Pancreas (tissue), 10 donors: ENCODE measurements at regions not wholly inside any gene's neighbourhood (a gene's known extent, or its start where the extent isn't known, plus 50 kb on each side); places are given as distances from the start of the nearest gene placed in this dataset.

Experiments
- ATAC-seq, 4 donors: fragments of 200-7000 bp; cut with Tn5 transposase; one replicate each; pipeline versions ENCODE4 v1.8.0 to v1.9.1; 2020; ENCODE audit warnings: mild to moderate bottlenecking in 4 of 4, moderate library complexity in 4 of 4
- DNase-seq, 6 donors: peaks; one replicate each; pipeline ENCODE4 v3.0.0-alpha.2; 2020
- FAIRE-seq: peaks from 2 replicates; lab custom pipeline; 2012; peaks lifted over from hg19 to GRCh38; lab: Jason Lieb, UNC
- H3K27ac ChIP-seq, 4 donors: fragments of 200-600 bp; sonication (generic); 1 replicate in 3 of 4; 2 replicates in 1 of 4; pipeline versions ENCODE4 v1.5.0 to v1.8.0; 2020
- H3K27me3 ChIP-seq, 4 donors: fragments of 200-600 bp; one replicate each; pipeline ENCODE4 v1.8.0; 2021
- H3K36me3 ChIP-seq, 3 donors: fragments of 200-600 bp; sonication (generic) in 1 of 3; one replicate each; pipeline versions ENCODE4 v1.5.0 to v1.8.0; 2020 to 2021
- H3K4me1 ChIP-seq, 3 donors: fragments of 200-600 bp; one replicate each; pipeline ENCODE4 v1.8.0; 2021
- H3K4me3 ChIP-seq, 4 donors: fragments of 200-600 bp; sonication (generic) in 2 of 4; one replicate each; pipeline versions ENCODE4 v1.5.0 to v1.8.0; 2020 to 2021
- H3K9me3 ChIP-seq, 4 donors: fragments of 200-600 bp; one replicate each; pipeline ENCODE4 v1.8.0; 2021
- CTCF ChIP-seq, 4 donors: fragments of 200-600 bp; sonication (generic) in 3 of 4; IDR thresholded peaks; one replicate each; pipeline versions ENCODE4 v1.5.0 to v1.8.0; 2021; ENCODE audit warnings: antibody characterized with exemption in 4 of 4
- WGBS, 2 donors: extraction: QIAGEN DNeasy Blood & Tissue Kit; methylation state at CpG; one replicate each; pipeline ENCODE4 v1.1.7; 2013; 5-methylcytosine and 5-hydroxymethylcytosine counted together
- intact Hi-C, 3 donors: fragments of 100-400 bp; cut with DNase I; formaldehyde crosslinking; loops; one replicate each; pipeline versions ENCODE4 v1.11.1 to v1.14.2; 2022
- donor health status: healthy with polysubstance abuse.
- donor health status: DM: no; HTN: no; CAD: no; lungs with moderate emphysema.
- donor health status: DM: no; HTN: no; CAD: no.
- donor health status: control.
- donor health status: control.
- donor health status: Bipolar disorder and iron deficiency.
- donor health status: DM: yes; HTN: yes; CAD: no.
- donor health status: DM: no; HTN: no; CAD: no.
- donor health status: DM: no; HTN: no; CAD: no.
- donor health status: DM: yes; HTN: yes; CAD: no.

DNA sequence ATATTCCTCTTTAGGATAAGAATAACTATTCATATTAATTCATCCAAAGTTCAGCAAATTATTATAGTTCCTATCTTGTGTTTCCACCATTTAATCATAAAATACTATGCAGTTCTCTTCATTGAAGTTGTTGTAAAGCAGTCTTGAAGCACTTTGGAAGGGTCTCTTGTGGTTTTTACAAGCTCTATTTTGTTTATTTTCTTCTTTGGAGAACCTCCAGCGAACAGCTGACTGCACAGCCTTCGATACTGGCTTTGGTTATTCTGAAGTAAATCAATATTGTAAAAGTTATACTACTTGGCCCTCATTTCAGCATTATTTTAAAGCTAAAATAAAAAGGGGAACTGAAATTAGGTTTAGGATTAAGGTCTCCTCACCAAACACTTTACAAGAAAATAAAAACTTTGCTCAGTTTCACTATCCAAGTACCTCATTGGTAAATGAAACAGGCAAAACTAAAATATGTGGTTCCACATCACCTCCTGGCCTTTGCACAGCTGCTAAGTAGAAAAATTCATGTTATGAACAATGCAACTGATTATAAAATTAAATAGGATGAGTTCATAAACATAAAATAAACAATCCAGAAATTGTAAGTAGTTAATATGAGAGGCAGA lies 1629.2 kb upstream of the ADGRL3 start:
- DNase-seq (no peak), FAIRE-seq (no peak), ATAC-seq (no peak)
- WGBS, 2 donors = 22 to 31% methylated on average over 2 of the region's 2 CpGs
- no peak for TF ChIP-seq CTCF (IDR thresholded peaks at IDR 0.05)
- Histone ChIP-seq H3K9me3 (no peaks in the 10 kb centered on the region), H3K27me3 (no peaks in the 10 kb centered on the region), H3K4me3 (no peak overlapping the region), H3K36me3 (no peaks in the 10 kb centered on the region), H3K4me1 (no peaks in the 10 kb centered on the region), H3K27ac (no peak overlapping the region)
- intact Hi-C loops = no loop called here

GRCh38 chr4:59571805-59572430 lies 1628.2 kb upstream of the ADGRL3 start:
- intact Hi-C loops = no loop called here
- Histone ChIP-seq H3K4me1 (no peaks in the 10 kb centered on the region), H3K4me3 (no peak overlapping the region), H3K9me3 (no peaks in the 10 kb centered on the region), H3K36me3 (no peaks in the 10 kb centered on the region), H3K27me3 (no peaks in the 10 kb centered on the region), H3K27ac (no peak overlapping the region)
- no peak for DNase-seq
- no peak for FAIRE-seq
- ATAC-seq = no peak
- WGBS, 2 donors = 60 to 70% methylated on average over 9 of the region's 9 CpGs
- TF ChIP-seq CTCF (IDR thresholded peaks at IDR 0.05) = no peak

- no peak for FAIRE-seq
- intact Hi-C loops = no loop called here
- no peak for ATAC-seq
Observed at GRCh38 chr4:59583845-59584568, 1616.1 kb upstream of the ADGRL3 start.

GRCh38 chr4:59597536-59598329 lies 1602.4 kb upstream of the ADGRL3 start:
- Histone ChIP-seq H3K4me3 (no peak overlapping the region), H3K27ac (no peak overlapping the region), H3K9me3 (no peaks in the 10 kb centered on the region), H3K27me3 (no peaks in the 10 kb centered on the region), H3K4me1 (no peaks in the 10 kb centered on the region), H3K36me3 (no peaks in the 10 kb centered on the region)
- ATAC-seq = no peak
- WGBS, 2 donors = 59 to 71% methylated on average over 3 of the region's 3 CpGs
- no peak for DNase-seq
- intact Hi-C loops = no loop called here
- no peak for TF ChIP-seq CTCF (IDR thresholded peaks at IDR 0.05)
- FAIRE-seq = no peak

More at GRCh38 chr4:59583845-59584568, 1616.1 kb upstream of the ADGRL3 start:
- no peaks in the 10 kb centered on the region for H3K27me3 ChIP-seq
- H3K27ac ChIP-seq = no peak overlapping the region
- no peak overlapping the region for H3K4me3 ChIP-seq
- no peaks in the 10 kb centered on the region for H3K4me1 ChIP-seq
- no peak for TF ChIP-seq CTCF (IDR thresholded peaks at IDR 0.05)
- 73% methylated on average over 10 of the region's 10 CpGs for WGBS, 2 donors
- no peak for DNase-seq
- no peaks in the 10 kb centered on the region for H3K9me3 ChIP-seq
- H3K36me3 ChIP-seq = no peaks in the 10 kb centered on the region
